ENCODE measurements at regions not wholly inside any gene's neighbourhood (a gene's known extent, or its start where the extent isn't known, plus 50 kb on each side); places are given as distances from the start of the nearest gene placed in this dataset.

- no peak overlapping the region for H3T11ph ChIP-seq (ENCODE audit: low read length)
- H2BK120ac ChIP-seq (ENCODE audit: low read depth, low read length, poor library complexity, severe bottlenecking) = no peak overlapping the region
- no peak overlapping the region for H2BK5ac ChIP-seq (ENCODE audit: insufficient read length, low read length)
- Mint-ChIP-seq H3K27ac (peak overlapping the region in 1 of 3 experiments; percentile 65; a peak in 1 of 7 replicates), H3K27me3 (ENCODE audit: low read depth) (peaks cover 23% of the 10 kb centered on the region), H3K4me3 (no peak overlapping the region), H3K9me3 (no peaks in the 10 kb centered on the region; a peak in 1 of 5 replicates), H3K36me3 (ENCODE audit: insufficient read depth in 1 of 3, low read depth in 3 of 3) (no peaks in the 10 kb centered on the region; a peak in 1 of 7 replicates), H3K4me1 (peaks cover 18 to 19% of the 10 kb centered on the region in 2 experiments)
- H3K23me2 ChIP-seq (ENCODE audit: insufficient read length, low read depth, low read length, poor library complexity, severe bottlenecking) = no peaks in the 10 kb centered on the region
- no peak overlapping the region for H2BK12ac ChIP-seq (ENCODE audit: insufficient read length, low read depth, low read length)
- H4K20me1 ChIP-seq (ENCODE audit: control insufficient read depth, insufficient read depth, insufficient read length) = no peaks in the 10 kb centered on the region
- TF ChIP-seq CTCF (conservative IDR thresholded peaks at IDR 0.05) = no peak
- no peaks in the 10 kb centered on the region for H3K4me1 ChIP-seq (ENCODE audit: insufficient read depth, low read length)
- H3K27ac ChIP-seq (ENCODE audit: insufficient read length, low read depth, low read length) = no peak overlapping the region
- no peak overlapping the region for H2BK15ac ChIP-seq (ENCODE audit: low read depth, low read length)
- no peak overlapping the region for H4K91ac ChIP-seq (ENCODE audit: insufficient read length, low read depth, low read length)
- no peak overlapping the region for H3K18ac ChIP-seq (ENCODE audit: insufficient read length, low read depth, low read length)
- no peak overlapping the region for H3K56ac ChIP-seq (ENCODE audit: insufficient read length, low read depth, low read length)
- no peak overlapping the region for H3K4me2 ChIP-seq (ENCODE audit: insufficient read depth, insufficient read length, low read length)
- no CpG with 5 or more reads among the region's 2 CpGs for WGBS (ENCODE audit: extremely low coverage, insufficient read length, low lambda C conversion rate)
- H3K9ac ChIP-seq (ENCODE audit: extremely low read depth, insufficient read length, low read length) = no peak overlapping the region
- H3K14ac ChIP-seq (ENCODE audit: insufficient read depth, low read length) = no peak overlapping the region
- no peak overlapping the region for H3K23ac ChIP-seq (ENCODE audit: insufficient read length, low read depth, low read length)
- DNase-seq = no peak
- no peak overlapping the region for H4K8ac ChIP-seq (replicated peaks; ENCODE audit: insufficient read length, low read depth, low read length)
- H3K9me3 ChIP-seq (ENCODE audit: control insufficient read depth, low read depth, low read length) = no peaks in the 10 kb centered on the region
- no peak overlapping the region for H2AK5ac ChIP-seq (ENCODE audit: insufficient read length, low read length)
- H3K79me1 ChIP-seq (ENCODE audit: insufficient read depth, low read depth, low read length, poor library complexity, severe bottlenecking) = no peaks in the 10 kb centered on the region
- H2AFZ ChIP-seq (ENCODE audit: low read length) = no peak overlapping the region
- no peak overlapping the region for H2BK20ac ChIP-seq (ENCODE audit: low read depth, low read length, poor library complexity, severe bottlenecking)
- no peaks in the 10 kb centered on the region for H3K27me3 ChIP-seq (ENCODE audit: insufficient read depth, low read length)
- no peak overlapping the region for H4K5ac ChIP-seq (ENCODE audit: insufficient read length, low read depth, low read length)
- no peaks in the 10 kb centered on the region for H3K79me2 ChIP-seq (ENCODE audit: insufficient read depth, low read length)
- no peak overlapping the region for H3K4ac ChIP-seq (ENCODE audit: low read depth, low read length)
Observed at GRCh38 chr15:79206940-79207339, 75.6 kb upstream of the ANKRD34C start.
